K562 (cell line): ENCODE measurements at regions not wholly inside any gene's neighbourhood (a gene's known extent, or its start where the extent isn't known, plus 50 kb on each side); places are given as distances from the start of the nearest gene placed in this dataset.

ENCODE experiments used
- MTF1 ChIP-seq: fragments of 250-450 bp; sonication (Bioruptor Pico); IDR thresholded peaks from 2 replicates; pipeline ENCODE4 v1.9.0; 2021; ENCODE audit warnings: moderate library complexity, mild to moderate bottlenecking, inconsistent platforms, borderline replicate concordance
- RBM22 ChIP-seq: fragments of 200-400 bp; formaldehyde crosslinking; IDR thresholded peaks from 2 replicates; pipeline ENCODE4 v1.6.1; 2018; ENCODE audit warnings: low read length, low read depth; ENCODE audit not compliant: poor library complexity, severe bottlenecking
- TF ChIP-seq, protein P1 (sequence below), 2 experiments: fragments of 450-650 bp in 1 of 2; sonication (generic) in 1 of 2; formaldehyde crosslinking in 1 of 2; IDR thresholded peaks; 2 replicates each; pipeline versions ENCODE4 v1.7.1 to v1.9.0; 2016 to 2022; ENCODE audit warnings: inconsistent platforms in 1 of 2, mild to moderate bottlenecking in 1 of 2, missing genetic modification reagents in 1 of 2
- TF ChIP-seq, protein P2 (sequence below): fragments of 450-650 bp; formaldehyde crosslinking; IDR thresholded peaks from 2 replicates; pipeline ENCODE4 v1.4.0; 2022; ENCODE audit warnings: mild to moderate bottlenecking, moderate library complexity

DNA sequence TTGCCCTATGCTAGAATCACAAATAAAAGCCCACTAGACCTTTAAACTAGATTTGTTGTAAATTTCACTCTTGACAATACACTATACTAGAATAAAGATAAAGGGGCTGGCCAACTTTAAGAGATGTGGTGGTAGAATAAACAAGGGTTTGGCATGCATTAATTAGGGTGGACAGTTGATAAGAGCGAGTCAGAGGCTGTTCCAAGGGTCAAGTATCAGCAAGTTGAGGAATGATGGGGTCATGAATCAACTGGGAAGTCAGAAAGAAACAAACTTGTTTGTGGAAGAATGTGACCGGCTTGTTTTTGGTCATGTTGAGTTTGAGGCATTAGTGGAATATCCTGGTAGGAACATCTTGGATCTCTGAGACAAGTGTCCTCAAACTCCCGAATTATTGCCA, 398.3 kb upstream of the TNP1 start (continued):
- TF ChIP-seq, protein P1, sequence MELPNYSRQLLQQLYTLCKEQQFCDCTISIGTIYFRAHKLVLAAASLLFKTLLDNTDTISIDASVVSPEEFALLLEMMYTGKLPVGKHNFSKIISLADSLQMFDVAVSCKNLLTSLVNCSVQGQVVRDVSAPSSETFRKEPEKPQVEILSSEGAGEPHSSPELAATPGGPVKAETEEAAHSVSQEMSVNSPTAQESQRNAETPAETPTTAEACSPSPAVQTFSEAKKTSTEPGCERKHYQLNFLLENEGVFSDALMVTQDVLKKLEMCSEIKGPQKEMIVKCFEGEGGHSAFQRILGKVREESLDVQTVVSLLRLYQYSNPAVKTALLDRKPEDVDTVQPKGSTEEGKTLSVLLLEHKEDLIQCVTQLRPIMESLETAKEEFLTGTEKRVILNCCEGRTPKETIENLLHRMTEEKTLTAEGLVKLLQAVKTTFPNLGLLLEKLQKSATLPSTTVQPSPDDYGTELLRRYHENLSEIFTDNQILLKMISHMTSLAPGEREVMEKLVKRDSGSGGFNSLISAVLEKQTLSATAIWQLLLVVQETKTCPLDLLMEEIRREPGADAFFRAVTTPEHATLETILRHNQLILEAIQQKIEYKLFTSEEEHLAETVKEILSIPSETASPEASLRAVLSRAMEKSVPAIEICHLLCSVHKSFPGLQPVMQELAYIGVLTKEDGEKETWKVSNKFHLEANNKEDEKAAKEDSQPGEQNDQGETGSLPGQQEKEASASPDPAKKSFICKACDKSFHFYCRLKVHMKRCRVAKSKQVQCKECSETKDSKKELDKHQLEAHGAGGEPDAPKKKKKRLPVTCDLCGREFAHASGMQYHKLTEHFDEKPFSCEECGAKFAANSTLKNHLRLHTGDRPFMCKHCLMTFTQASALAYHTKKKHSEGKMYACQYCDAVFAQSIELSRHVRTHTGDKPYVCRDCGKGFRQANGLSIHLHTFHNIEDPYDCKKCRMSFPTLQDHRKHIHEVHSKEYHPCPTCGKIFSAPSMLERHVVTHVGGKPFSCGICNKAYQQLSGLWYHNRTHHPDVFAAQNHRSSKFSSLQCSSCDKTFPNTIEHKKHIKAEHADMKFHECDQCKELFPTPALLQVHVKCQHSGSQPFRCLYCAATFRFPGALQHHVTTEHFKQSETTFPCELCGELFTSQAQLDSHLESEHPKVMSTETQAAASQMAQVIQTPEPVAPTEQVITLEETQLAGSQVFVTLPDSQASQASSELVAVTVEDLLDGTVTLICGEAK (IDR thresholded peaks at IDR 0.05), result no peak
- TF ChIP-seq, protein P1 (CRISPR knock-in tag; IDR thresholded peaks at IDR 0.05), result no peak
- TF ChIP-seq MTF1 (no peak), RBM22 (no peak)
- TF ChIP-seq, protein P2, sequence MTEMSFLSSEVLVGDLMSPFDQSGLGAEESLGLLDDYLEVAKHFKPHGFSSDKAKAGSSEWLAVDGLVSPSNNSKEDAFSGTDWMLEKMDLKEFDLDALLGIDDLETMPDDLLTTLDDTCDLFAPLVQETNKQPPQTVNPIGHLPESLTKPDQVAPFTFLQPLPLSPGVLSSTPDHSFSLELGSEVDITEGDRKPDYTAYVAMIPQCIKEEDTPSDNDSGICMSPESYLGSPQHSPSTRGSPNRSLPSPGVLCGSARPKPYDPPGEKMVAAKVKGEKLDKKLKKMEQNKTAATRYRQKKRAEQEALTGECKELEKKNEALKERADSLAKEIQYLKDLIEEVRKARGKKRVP (CRISPR knock-in tag), result no peak
